ENCODE measurements at regions not wholly inside any gene's neighbourhood (a gene's known extent, or its start where the extent isn't known, plus 50 kb on each side); places are given as distances from the start of the nearest gene placed in this dataset.

DNA sequence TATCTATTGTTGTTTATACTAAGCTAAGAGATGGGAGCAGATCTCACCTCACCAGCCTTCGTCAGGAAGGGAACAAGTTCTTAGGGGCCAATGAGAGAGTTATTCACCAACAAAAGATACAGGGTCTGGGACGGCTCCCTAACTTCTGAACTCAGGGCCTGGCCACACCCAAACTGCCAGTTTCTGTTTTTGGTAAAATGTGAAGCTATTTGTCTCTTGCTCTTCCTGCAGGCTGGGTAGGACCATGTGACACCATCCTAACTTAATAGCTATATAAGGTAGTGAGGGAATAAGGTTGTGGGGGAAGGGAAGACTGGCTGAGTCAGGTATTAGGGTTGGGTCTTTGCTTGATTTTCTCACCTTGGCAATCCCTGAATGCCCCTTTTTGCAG lies 480.5 kb downstream of the KDM4C start:
- TF ChIP-seq POLR2AphosphoS5 (IDR thresholded peaks at IDR 0.05; ENCODE audit: low read depth, low read length) (no peak), NFYC (CRISPR knock-in tag; IDR thresholded peaks at IDR 0.05) (no peak), NAIF1 (CRISPR knock-in tag; IDR thresholded peaks at IDR 0.05; ENCODE audit: borderline replicate concordance) (no peak), HDAC2 (CRISPR knock-in tag; IDR thresholded peaks at IDR 0.05) (no peak)
- TF ChIP-seq, protein P1, sequence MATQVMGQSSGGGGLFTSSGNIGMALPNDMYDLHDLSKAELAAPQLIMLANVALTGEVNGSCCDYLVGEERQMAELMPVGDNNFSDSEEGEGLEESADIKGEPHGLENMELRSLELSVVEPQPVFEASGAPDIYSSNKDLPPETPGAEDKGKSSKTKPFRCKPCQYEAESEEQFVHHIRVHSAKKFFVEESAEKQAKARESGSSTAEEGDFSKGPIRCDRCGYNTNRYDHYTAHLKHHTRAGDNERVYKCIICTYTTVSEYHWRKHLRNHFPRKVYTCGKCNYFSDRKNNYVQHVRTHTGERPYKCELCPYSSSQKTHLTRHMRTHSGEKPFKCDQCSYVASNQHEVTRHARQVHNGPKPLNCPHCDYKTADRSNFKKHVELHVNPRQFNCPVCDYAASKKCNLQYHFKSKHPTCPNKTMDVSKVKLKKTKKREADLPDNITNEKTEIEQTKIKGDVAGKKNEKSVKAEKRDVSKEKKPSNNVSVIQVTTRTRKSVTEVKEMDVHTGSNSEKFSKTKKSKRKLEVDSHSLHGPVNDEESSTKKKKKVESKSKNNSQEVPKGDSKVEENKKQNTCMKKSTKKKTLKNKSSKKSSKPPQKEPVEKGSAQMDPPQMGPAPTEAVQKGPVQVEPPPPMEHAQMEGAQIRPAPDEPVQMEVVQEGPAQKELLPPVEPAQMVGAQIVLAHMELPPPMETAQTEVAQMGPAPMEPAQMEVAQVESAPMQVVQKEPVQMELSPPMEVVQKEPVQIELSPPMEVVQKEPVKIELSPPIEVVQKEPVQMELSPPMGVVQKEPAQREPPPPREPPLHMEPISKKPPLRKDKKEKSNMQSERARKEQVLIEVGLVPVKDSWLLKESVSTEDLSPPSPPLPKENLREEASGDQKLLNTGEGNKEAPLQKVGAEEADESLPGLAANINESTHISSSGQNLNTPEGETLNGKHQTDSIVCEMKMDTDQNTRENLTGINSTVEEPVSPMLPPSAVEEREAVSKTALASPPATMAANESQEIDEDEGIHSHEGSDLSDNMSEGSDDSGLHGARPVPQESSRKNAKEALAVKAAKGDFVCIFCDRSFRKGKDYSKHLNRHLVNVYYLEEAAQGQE (IDR thresholded peaks at IDR 0.05; ENCODE audit: borderline replicate concordance in 1 of 2, low read depth in 1 of 2, low read length in 2 of 2), result no peak
- TF ChIP-seq, protein P2, sequence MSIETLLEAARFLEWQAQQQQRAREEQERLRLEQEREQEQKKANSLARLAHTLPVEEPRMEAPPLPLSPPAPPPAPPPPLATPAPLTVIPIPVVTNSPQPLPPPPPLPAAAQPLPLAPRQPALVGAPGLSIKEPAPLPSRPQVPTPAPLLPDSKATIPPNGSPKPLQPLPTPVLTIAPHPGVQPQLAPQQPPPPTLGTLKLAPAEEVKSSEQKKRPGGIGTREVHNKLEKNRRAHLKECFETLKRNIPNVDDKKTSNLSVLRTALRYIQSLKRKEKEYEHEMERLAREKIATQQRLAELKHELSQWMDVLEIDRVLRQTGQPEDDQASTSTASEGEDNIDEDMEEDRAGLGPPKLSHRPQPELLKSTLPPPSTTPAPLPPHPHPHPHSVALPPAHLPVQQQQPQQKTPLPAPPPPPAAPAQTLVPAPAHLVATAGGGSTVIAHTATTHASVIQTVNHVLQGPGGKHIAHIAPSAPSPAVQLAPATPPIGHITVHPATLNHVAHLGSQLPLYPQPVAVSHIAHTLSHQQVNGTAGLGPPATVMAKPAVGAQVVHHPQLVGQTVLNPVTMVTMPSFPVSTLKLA (IDR thresholded peaks at IDR 0.05), result no peak
- TF ChIP-seq, protein P3, sequence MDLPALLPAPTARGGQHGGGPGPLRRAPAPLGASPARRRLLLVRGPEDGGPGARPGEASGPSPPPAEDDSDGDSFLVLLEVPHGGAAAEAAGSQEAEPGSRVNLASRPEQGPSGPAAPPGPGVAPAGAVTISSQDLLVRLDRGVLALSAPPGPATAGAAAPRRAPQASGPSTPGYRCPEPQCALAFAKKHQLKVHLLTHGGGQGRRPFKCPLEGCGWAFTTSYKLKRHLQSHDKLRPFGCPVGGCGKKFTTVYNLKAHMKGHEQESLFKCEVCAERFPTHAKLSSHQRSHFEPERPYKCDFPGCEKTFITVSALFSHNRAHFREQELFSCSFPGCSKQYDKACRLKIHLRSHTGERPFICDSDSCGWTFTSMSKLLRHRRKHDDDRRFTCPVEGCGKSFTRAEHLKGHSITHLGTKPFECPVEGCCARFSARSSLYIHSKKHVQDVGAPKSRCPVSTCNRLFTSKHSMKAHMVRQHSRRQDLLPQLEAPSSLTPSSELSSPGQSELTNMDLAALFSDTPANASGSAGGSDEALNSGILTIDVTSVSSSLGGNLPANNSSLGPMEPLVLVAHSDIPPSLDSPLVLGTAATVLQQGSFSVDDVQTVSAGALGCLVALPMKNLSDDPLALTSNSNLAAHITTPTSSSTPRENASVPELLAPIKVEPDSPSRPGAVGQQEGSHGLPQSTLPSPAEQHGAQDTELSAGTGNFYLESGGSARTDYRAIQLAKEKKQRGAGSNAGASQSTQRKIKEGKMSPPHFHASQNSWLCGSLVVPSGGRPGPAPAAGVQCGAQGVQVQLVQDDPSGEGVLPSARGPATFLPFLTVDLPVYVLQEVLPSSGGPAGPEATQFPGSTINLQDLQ (CRISPR knock-in tag; IDR thresholded peaks at IDR 0.05), result no peak
- TF ChIP-seq, protein P4, sequence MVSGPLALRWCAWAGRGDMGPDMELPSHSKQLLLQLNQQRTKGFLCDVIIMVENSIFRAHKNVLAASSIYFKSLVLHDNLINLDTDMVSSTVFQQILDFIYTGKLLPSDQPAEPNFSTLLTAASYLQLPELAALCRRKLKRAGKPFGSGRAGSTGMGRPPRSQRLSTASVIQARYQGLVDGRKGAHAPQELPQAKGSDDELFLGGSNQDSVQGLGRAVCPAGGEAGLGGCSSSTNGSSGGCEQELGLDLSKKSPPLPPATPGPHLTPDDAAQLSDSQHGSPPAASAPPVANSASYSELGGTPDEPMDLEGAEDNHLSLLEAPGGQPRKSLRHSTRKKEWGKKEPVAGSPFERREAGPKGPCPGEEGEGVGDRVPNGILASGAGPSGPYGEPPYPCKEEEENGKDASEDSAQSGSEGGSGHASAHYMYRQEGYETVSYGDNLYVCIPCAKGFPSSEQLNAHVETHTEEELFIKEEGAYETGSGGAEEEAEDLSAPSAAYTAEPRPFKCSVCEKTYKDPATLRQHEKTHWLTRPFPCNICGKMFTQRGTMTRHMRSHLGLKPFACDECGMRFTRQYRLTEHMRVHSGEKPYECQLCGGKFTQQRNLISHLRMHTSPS (CRISPR knock-in tag; IDR thresholded peaks at IDR 0.05; ENCODE audit: low read depth), result no peak
- TF ChIP-seq, protein P5, sequence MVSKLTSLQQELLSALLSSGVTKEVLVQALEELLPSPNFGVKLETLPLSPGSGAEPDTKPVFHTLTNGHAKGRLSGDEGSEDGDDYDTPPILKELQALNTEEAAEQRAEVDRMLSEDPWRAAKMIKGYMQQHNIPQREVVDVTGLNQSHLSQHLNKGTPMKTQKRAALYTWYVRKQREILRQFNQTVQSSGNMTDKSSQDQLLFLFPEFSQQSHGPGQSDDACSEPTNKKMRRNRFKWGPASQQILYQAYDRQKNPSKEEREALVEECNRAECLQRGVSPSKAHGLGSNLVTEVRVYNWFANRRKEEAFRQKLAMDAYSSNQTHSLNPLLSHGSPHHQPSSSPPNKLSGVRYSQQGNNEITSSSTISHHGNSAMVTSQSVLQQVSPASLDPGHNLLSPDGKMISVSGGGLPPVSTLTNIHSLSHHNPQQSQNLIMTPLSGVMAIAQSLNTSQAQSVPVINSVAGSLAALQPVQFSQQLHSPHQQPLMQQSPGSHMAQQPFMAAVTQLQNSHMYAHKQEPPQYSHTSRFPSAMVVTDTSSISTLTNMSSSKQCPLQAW (CRISPR knock-in tag; IDR thresholded peaks at IDR 0.05), result no peak

Measured in HepG2 (cell line).